ENCODE measurements at regions not wholly inside any gene's neighbourhood (a gene's known extent, or its start where the extent isn't known, plus 50 kb on each side); places are given as distances from the start of the nearest gene placed in this dataset.

DNA sequence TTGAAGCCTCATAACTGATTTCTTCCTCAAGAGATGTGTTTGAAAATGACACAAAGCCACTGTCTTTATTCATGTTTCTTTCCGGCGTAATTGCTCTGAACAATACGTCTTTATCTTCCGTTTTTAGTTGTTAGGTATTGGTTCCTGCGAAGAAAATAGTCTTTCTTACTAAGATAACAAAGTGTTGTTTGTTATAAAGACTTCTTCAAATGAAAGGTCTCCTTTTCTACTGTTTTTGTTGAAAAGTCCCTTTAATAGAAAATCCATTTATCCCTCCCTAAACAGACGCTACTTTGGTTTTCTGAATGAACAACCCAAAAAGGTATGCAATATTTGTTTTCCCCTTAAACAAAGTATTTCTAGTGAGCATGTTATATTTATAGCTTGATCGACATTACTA, 469.1 kb downstream of the KCNJ18 start (continued):
- TF ChIP-seq, protein P1, sequence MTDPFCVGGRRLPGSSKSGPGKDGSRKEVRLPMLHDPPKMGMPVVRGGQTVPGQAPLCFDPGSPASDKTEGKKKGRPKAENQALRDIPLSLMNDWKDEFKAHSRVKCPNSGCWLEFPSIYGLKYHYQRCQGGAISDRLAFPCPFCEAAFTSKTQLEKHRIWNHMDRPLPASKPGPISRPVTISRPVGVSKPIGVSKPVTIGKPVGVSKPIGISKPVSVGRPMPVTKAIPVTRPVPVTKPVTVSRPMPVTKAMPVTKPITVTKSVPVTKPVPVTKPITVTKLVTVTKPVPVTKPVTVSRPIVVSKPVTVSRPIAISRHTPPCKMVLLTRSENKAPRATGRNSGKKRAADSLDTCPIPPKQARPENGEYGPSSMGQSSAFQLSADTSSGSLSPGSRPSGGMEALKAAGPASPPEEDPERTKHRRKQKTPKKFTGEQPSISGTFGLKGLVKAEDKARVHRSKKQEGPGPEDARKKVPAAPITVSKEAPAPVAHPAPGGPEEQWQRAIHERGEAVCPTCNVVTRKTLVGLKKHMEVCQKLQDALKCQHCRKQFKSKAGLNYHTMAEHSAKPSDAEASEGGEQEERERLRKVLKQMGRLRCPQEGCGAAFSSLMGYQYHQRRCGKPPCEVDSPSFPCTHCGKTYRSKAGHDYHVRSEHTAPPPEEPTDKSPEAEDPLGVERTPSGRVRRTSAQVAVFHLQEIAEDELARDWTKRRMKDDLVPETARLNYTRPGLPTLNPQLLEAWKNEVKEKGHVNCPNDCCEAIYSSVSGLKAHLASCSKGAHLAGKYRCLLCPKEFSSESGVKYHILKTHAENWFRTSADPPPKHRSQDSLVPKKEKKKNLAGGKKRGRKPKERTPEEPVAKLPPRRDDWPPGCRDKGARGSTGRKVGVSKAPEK (CRISPR knock-in tag; IDR thresholded peaks at IDR 0.05; ENCODE audit: borderline replicate concordance) = no peak
- TF ChIP-seq RXRA (CRISPR knock-in tag; IDR thresholded peaks at IDR 0.05) = no peak

DNA sequence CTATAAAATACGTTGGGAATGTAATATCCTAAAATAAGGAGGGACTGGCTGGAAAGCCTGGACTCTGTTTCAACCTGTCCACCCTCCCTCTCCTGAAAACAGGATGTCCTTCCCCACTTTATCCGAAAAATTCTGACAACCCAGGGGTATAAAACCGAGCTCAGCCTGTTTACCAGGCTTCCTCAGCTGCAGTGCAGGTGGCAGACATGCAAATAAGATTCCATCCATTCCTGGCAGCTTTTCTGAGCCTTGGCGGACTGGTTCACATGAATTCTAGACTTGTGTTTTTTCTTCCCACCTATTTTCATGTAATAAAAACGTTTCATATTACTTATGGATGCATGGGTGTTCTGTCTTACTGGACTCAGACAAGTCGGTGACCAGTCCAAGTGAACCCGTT, 479.3 kb downstream of the KCNJ18 start:
- no peaks in the 10 kb centered on the region for H4K20me1 ChIP-seq (ENCODE audit: insufficient read depth, low read length)
- no peak overlapping the region for H3K27ac ChIP-seq (ENCODE audit: extremely low read length, insufficient read depth, low read length)
- H3K4me3 ChIP-seq (replicated peaks in 1 of 3; ENCODE audit: insufficient read depth in 1 of 3, low read depth in 2 of 3, low read length in 3 of 3) = no peak overlapping the region
- DNase-seq (ENCODE audit: low spot score) (no peak), ATAC-seq (no peak), FAIRE-seq (no peak)
- intact Hi-C loops (cut with micrococcal nuclease; ENCODE audit: unreplicated experiment) (no loop called here), in situ Hi-C loops (cut with HindIII; ENCODE audit: extremely low pct_ligation_motif_present, low pct_unique_long_range_greater_than_20kb) (no loop called here)
- no peak overlapping the region for H3K4me2 ChIP-seq (ENCODE audit: low read depth, low read length)
- 4% methylated on average over 7 of the region's 7 CpGs for WGBS (ENCODE audit: low lambda C conversion rate)
- H3K36me3 ChIP-seq (replicated peaks in 1 of 2; ENCODE audit: control insufficient read depth in 1 of 2, insufficient read depth in 2 of 2, low read length in 2 of 2) = no peaks in the 10 kb centered on the region
- H3K4me1 ChIP-seq (ENCODE audit: insufficient read depth, low read length) = no peaks in the 10 kb centered on the region
- no peak overlapping the region for H3K9ac ChIP-seq (ENCODE audit: insufficient read depth, low read depth, low read length)
- no peaks in the 10 kb centered on the region for H3K27me3 ChIP-seq (ENCODE audit: control insufficient read depth in 1 of 2, insufficient read depth in 2 of 2, low read length in 2 of 2)
- TF ChIP-seq, protein P2, sequence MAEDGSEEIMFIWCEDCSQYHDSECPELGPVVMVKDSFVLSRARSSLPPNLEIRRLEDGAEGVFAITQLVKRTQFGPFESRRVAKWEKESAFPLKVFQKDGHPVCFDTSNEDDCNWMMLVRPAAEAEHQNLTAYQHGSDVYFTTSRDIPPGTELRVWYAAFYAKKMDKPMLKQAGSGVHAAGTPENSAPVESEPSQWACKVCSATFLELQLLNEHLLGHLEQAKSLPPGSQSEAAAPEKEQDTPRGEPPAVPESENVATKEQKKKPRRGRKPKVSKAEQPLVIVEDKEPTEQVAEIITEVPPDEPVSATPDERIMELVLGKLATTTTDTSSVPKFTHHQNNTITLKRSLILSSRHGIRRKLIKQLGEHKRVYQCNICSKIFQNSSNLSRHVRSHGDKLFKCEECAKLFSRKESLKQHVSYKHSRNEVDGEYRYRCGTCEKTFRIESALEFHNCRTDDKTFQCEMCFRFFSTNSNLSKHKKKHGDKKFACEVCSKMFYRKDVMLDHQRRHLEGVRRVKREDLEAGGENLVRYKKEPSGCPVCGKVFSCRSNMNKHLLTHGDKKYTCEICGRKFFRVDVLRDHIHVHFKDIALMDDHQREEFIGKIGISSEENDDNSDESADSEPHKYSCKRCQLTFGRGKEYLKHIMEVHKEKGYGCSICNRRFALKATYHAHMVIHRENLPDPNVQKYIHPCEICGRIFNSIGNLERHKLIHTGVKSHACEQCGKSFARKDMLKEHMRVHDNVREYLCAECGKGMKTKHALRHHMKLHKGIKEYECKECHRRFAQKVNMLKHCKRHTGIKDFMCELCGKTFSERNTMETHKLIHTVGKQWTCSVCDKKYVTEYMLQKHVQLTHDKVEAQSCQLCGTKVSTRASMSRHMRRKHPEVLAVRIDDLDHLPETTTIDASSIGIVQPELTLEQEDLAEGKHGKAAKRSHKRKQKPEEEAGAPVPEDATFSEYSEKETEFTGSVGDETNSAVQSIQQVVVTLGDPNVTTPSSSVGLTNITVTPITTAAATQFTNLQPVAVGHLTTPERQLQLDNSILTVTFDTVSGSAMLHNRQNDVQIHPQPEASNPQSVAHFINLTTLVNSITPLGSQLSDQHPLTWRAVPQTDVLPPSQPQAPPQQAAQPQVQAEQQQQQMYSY (CRISPR knock-in tag; IDR thresholded peaks at IDR 0.05) = no peak
- TF ChIP-seq CAMTA2 (CRISPR knock-in tag; IDR thresholded peaks at IDR 0.05; ENCODE audit: borderline replicate concordance) (no peak), ZNF333 (CRISPR knock-in tag; IDR thresholded peaks at IDR 0.05; ENCODE audit: borderline replicate concordance) (no peak), HDAC2 (CRISPR knock-in tag; IDR thresholded peaks at IDR 0.05) (no peak), MEIS1 (CRISPR knock-in tag; IDR thresholded peaks at IDR 0.05; ENCODE audit: borderline replicate concordance) (no peak), HNRNPLL (IDR thresholded peaks at IDR 0.05; ENCODE audit: low read depth, low read length, poor library complexity, severe bottlenecking) (no peak), YEATS2 (CRISPR knock-in tag; IDR thresholded peaks at IDR 0.05; ENCODE audit: borderline replicate concordance) (no peak), HNF4A (CRISPR knock-in tag; IDR thresholded peaks at IDR 0.05) (no peak), NFE2 (CRISPR knock-in tag; IDR thresholded peaks at IDR 0.05) (no peak)
- TF ChIP-seq, protein P3, sequence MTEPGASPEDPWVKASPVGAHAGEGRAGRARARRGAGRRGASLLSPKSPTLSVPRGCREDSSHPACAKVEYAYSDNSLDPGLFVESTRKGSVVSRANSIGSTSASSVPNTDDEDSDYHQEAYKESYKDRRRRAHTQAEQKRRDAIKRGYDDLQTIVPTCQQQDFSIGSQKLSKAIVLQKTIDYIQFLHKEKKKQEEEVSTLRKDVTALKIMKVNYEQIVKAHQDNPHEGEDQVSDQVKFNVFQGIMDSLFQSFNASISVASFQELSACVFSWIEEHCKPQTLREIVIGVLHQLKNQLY (CRISPR knock-in tag; IDR thresholded peaks at IDR 0.05) = no peak
- peaks cover 16% of the 10 kb centered on the region; the same call in 1 of the 2 replicates for H3K9me3 ChIP-seq (ENCODE audit: low read length)
- ChIA-PET POLR2A (no interaction called here), CTCF (ENCODE audit: low intra/inter-chr PET ratio, low total read pairs) (no interaction called here)
- BruUV-seq (replicated peaks) = no TSS peak
- H3K79me2 ChIP-seq (ENCODE audit: insufficient read depth, low read length) = no peaks in the 10 kb centered on the region
- no peak overlapping the region for H2AFZ ChIP-seq (ENCODE audit: low read length)
